HG03097 (cell line): ENCODE measurements at regions not wholly inside any gene's neighbourhood (a gene's known extent, or its start where the extent isn't known, plus 50 kb on each side); places are given as distances from the start of the nearest gene placed in this dataset.
"Not testable (repeated sequence)": the region's sequence is repeated elsewhere in the genome, so short reads cannot be mapped to it uniquely, and the experiment has no call there.

Source experiments
- ATAC-seq: cut with Tn5 transposase; IDR thresholded peaks from one replicate; pipeline ENCODE4 v1.9.1; 2021; ENCODE audit not compliant: unreplicated experiment, low FRiP score

DNA sequence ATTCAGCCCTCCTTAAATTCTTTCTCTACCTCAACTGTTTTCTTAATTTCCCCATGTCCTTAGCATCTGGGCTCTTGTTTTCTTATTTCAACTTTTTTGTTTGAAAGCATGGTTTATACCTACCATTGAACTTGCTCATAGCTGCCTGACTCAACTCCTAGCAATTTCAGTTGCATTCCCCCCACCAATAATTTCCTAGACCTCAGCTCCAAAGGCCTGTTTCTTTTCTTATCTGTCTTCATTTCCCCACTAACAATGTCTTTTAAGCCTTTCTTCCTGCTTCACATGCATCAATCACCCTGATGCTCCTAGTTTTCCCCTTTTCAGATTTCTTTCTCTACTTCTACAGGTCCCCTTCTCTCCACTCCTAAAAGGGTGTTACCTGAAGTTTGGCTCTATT is 129.7 kb upstream of the PDE4D start:
- ATAC-seq, result no peak

DNA sequence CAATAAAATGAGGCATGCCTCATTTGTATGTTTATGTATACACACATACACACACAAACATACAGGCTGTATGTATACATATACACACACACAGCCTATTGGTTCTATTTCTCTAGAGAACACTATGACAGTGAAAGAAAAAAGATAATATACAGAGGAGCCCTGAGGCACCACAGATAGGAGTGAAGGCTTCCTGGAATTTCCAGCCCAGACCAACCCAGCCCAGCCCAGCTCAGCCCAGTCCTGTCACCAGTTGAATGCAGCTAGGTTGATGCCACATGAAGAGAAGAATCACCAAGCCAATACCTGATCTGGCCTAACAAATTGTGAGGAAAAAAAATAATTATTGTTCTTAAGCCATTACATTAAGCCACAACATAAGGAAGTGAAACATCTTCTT is 126.9 kb upstream of the PDE4D start:
- no peak for ATAC-seq

DNA sequence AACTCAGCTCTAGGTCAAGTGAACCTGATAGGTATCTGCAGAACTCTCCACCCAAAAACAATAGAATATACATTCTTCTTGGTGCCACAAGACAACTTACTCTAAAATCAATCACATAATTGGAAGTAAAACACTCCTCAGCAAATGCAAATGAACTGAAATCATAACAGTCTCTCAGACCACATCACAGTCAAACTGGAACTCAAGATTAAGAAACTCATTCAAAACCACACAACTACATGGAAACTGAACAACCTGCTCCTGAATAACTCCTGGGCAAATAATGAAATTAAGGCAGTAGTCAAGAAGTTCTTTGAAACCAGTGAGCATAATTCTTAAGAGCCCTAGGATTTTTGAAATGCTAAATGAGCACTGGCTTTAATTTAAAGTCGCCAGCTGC is 125.4 kb upstream of the PDE4D start:
- ATAC-seq, result not testable (repeated sequence)

GRCh38 chr5:60018091-60018490 is 124.6 kb upstream of the PDE4D start:
- no peak for ATAC-seq

DNA sequence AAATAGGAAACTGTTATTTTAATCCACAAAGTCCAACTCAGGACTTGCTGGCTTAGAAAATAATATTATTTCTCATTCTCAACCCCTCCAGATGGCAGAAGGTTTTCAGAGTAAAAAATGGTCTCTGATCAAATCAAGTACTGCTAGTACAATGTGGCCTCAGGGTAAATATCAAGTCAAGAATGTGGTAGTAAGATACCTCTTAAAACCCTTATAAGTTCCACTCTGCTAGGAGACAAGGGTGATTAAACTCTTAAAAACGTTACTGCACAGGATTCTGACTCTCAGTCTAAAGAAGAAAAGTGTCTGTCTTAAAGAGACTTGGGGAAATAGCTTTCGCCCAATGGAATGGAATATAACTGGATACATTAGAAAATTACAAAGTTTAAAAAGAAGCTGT is 120.8 kb upstream of the PDE4D start:
- no peak for ATAC-seq

GRCh38 chr5:60010853-60011252 is 117.3 kb upstream of the PDE4D start:
- ATAC-seq, result no peak

DNA sequence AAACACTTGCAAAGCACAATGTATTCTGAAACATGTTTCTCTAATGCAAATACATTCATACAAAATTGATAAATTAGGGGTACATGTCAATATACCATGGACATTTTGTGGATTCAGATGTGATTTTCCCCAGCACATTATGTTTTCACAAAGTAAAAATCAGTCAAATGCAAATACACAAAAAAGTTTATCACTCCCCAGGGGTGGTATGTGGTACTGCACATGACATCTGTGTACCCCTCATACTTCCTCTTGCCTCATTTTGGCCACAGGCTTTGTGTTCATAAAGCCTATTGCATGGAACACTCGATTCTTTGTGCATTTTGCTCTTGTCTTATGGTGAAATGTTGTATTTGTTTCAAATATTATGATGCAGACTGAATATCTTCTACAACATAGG is 116.8 kb upstream of the PDE4D start:
- no peak for ATAC-seq

GRCh38 chr5:60007729-60008128 is 114.2 kb upstream of the PDE4D start:
- no peak for ATAC-seq

- no peak for ATAC-seq
Measured at GRCh38 chr5:59999056-59999455, 105.5 kb upstream of the PDE4D start.

GRCh38 chr5:59992206-59992605 is 98.7 kb upstream of the PDE4D start:
- no peak for ATAC-seq

DNA sequence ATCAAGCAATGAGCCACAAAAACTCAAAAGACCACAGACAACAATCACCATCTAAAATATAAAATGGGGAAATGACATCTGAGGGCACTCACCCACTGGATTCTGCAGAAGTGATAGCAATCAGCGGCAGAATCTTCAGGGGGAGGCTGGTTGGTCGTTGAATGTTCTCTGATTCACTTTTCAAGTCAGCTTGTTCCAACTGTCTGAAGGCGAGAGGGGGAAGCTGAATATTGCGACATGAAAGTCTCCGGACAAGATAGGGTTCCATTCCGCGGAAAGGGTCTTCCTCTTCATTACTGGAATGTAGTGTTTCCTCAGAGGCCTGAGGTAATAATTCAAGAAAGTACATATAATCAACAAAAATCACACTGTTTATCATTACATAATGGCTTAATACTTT is 94.9 kb upstream of the PDE4D start:
- no peak for ATAC-seq

- ATAC-seq, result no peak
Measured at GRCh38 chr5:59976342-59976741, 82.8 kb upstream of the PDE4D start.

DNA sequence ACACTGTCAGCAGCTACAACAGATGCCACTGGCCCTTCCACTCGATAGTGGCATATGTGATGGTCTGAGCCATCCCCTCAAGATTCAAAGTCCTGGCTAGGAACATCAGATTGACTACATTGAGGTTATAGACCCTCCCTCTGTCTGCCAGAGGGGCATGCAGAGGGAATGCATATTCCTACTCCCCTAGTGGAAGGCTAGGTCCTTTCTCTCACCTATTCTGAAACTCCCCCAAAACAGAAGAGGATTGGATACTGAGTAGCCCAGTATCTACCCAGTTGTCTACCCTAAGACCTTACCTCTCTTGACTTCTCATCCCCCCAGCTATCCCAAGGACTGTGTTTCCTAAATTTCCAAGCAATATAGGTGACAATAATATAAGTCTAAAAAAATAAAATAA is 78.5 kb upstream of the PDE4D start:
- no peak for ATAC-seq

GRCh38 chr5:59959330-59959729 is 65.8 kb upstream of the PDE4D start:
- ATAC-seq, result no peak

GRCh38 chr5:59956130-59956783 is 62.7 kb upstream of the PDE4D start:
- ATAC-seq, result no peak

DNA sequence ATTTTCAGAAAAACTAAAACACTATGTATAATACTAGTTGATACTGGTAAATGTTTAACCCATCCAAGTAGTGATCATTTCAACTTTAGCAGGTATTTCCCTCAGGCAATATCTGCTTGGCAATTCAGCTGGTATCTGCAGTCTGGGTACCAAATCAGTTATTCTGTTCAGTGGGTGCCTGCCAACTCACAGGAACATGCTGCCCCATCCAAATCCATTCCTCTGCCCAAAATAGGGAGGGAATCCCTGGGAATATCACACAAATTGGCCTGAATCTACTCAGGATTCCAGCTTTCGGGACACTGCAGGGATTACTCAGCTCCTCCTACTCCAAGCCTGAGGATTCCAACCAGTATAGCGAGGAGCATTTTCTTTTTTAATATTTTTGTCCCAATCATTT is 61.7 kb upstream of the PDE4D start:
- ATAC-seq, result no peak

DNA sequence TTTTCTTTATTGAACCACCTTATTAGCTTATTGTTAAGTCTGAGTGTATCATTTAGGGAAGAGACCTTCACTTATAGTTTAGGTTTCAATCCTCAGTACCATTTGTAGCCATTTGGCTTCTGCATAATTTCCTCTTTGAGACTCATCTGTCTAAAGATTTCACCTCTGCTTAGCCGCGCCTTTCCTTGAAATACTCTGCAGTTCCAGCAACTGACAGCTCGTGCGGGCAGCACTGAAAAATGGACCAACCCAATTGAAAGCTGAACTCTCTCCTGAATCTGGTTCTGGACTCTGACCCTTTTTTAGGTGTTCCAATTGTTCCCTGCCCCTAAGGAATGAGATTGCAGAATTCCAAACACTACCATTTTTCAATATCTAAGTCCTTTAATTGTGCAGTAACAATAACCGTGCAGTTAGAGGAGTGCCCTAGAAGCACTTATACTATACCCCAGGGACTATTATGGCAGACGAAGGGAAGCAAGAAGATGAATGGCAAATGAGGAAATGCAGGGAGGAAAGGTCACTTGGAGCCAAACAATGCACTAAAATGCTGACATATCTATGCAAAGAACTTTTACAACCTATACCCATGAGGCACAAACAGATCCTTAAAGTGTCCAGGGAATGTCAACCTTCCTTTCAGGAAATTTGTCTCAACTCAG is 50.1 kb upstream of the PDE4D start:
- ATAC-seq, result no peak
